Upper lobe of left lung (tissue), 6 donors: ENCODE measurements at regions not wholly inside any gene's neighbourhood (a gene's known extent, or its start where the extent isn't known, plus 50 kb on each side); places are given as distances from the start of the nearest gene placed in this dataset.
A peak's percentile ranks its signal among the peaks of the same experiment; 100 is the strongest.

Experiments used
- ATAC-seq, 2 donors: fragments of 200-7000 bp; cut with Tn5 transposase; one replicate each; pipeline ENCODE4 v1.9.1; 2022; ENCODE audit warnings: mild to moderate bottlenecking in 2 of 2, moderate library complexity in 2 of 2; ENCODE audit not compliant: low FRiP score in 2 of 2
- DNase-seq, 2 donors: peaks; one replicate each; pipeline ENCODE4 v3.0.0-alpha.2; 2019 to 2020
- H3K27ac ChIP-seq, 4 donors: fragments of 200-600 bp; sonication (generic); one replicate each; pipeline ENCODE4 v1.5.1; 2016 to 2019
- H3K27me3 ChIP-seq, 4 donors: fragments of 200-600 bp; sonication (generic); one replicate each; pipeline ENCODE4 v1.5.1; 2017 to 2019
- H3K36me3 ChIP-seq, 4 donors: fragments of 200-600 bp; sonication (generic); one replicate each; pipeline ENCODE4 v1.5.1; 2016 to 2019
- H3K4me1 ChIP-seq, 4 donors: fragments of 200-600 bp; sonication (generic); one replicate each; pipeline ENCODE4 v1.5.1; 2018 to 2019
- H3K4me3 ChIP-seq, 4 donors: fragments of 200-600 bp; sonication (generic); one replicate each; pipeline ENCODE4 v1.5.1; 2017 to 2019; ENCODE audit warnings: mild to moderate bottlenecking in 2 of 4, moderate library complexity in 1 of 4
- H3K9me3 ChIP-seq, 4 donors: fragments of 200-600 bp; sonication (generic); one replicate each; pipeline ENCODE4 v1.5.1; 2018 to 2019
- EP300 ChIP-seq, 4 donors: sonication (generic); formaldehyde crosslinking; IDR thresholded peaks; one replicate each; pipeline ENCODE4 v1.5.1; 2017; ENCODE audit warnings: antibody characterized with exemption in 4 of 4, control low read depth in 2 of 4
- POLR2A ChIP-seq, 4 donors: fragments of 450-650 bp; IDR thresholded peaks; one replicate each; pipeline ENCODE4 v1.5.1; 2016 to 2017; ENCODE audit warnings: antibody characterized with exemption in 4 of 4, mild to moderate bottlenecking in 2 of 4
- POLR2AphosphoS5 ChIP-seq, 2 donors: sonication (generic); formaldehyde crosslinking; IDR thresholded peaks; one replicate each; pipeline ENCODE4 v1.5.1; 2017; ENCODE audit warnings: antibody characterized with exemption in 2 of 2
- WGBS, 2 donors: methylation state at CpG; one replicate each; pipeline ENCODE4 v1.1.5; 2017 to 2018; 5-methylcytosine and 5-hydroxymethylcytosine counted together
- TF ChIP-seq, protein P1 (sequence below), 6 experiments: fragments of 450-650 bp in 4 of 6; fragments of 200-600 bp in 2 of 6; sonication (generic) in 2 of 6; IDR thresholded peaks; one replicate each; pipeline ENCODE4 v1.5.1; 2016 to 2019; ENCODE audit warnings: antibody characterized with exemption in 6 of 6
- donor health status: DM: no; HTN: no; CAD: no; lungs with moderate emphysema.
- donor health status: DM: no; HTN: yes; CAD: no; lungs with severe emphysema.

GRCh38 chr2:64750001-64750816 lies 96.5 kb upstream of the SERTAD2 start:
- no peaks in the 10 kb centered on the region for H3K36me3 ChIP-seq
- H3K27ac ChIP-seq, result peak overlapping the region; percentile 93 to 99 (median 96)
- peaks cover 14 to 24% (median 19%) of the 10 kb centered on the region in 4 donors for H3K4me1 ChIP-seq
- WGBS, 2 donors, result 0 to 1% methylated on average over 37 to 38 of the region's 38 CpGs
- DNase-seq (peak; percentile 79 to 85), ATAC-seq (peak in 1 of 2 donors; percentile 7)
- H3K27me3 ChIP-seq, result no peaks in the 10 kb centered on the region
- no peak for TF ChIP-seq EP300 (IDR thresholded peaks at IDR 0.05)
- peak in 1 of 4 donors; percentile 58 for TF ChIP-seq POLR2A (IDR thresholded peaks at IDR 0.05)
- TF ChIP-seq POLR2AphosphoS5 (IDR thresholded peaks at IDR 0.05), result peak in 1 of 2 donors; percentile 53
- TF ChIP-seq, protein P1, sequence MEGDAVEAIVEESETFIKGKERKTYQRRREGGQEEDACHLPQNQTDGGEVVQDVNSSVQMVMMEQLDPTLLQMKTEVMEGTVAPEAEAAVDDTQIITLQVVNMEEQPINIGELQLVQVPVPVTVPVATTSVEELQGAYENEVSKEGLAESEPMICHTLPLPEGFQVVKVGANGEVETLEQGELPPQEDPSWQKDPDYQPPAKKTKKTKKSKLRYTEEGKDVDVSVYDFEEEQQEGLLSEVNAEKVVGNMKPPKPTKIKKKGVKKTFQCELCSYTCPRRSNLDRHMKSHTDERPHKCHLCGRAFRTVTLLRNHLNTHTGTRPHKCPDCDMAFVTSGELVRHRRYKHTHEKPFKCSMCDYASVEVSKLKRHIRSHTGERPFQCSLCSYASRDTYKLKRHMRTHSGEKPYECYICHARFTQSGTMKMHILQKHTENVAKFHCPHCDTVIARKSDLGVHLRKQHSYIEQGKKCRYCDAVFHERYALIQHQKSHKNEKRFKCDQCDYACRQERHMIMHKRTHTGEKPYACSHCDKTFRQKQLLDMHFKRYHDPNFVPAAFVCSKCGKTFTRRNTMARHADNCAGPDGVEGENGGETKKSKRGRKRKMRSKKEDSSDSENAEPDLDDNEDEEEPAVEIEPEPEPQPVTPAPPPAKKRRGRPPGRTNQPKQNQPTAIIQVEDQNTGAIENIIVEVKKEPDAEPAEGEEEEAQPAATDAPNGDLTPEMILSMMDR (IDR thresholded peaks at IDR 0.05), result peak in 2 of 6 experiments; percentile 16 to 39
- no peaks in the 10 kb centered on the region for H3K9me3 ChIP-seq
- peak overlapping the region; percentile 33 to 81 (median 61) for H3K4me3 ChIP-seq

DNA sequence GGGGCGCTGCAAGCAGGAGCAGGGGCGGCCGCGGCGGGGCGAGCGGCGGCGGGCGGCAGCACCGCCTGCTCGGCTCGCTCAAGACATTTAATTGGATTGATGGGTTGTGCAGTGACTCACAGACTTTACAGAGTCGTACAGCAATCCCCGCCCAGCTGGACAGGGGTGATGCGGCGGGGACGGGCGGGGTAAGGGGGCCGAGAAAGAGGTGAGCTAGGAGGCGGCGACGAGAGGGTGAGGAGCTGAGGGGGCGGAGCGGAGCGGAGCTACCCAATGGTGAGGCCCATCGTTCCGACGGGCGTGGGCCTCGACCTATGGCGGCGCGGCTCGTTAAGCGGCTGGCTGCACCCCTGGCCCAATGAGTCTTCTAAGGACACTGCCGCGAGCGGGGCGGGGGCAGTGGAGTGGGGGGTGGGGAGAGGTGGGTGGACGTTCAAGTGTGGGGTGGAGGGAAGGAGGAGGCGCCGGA lies 97.1 kb upstream of the SERTAD2 start:
- no peaks in the 10 kb centered on the region for H3K36me3 ChIP-seq
- no peaks in the 10 kb centered on the region for H3K27me3 ChIP-seq
- peak; percentile 94 to 99 for ATAC-seq
- H3K4me1 ChIP-seq, result peaks cover 14 to 24% (median 19%) of the 10 kb centered on the region in 4 donors
- no peaks in the 10 kb centered on the region for H3K9me3 ChIP-seq
- TF ChIP-seq POLR2AphosphoS5 (IDR thresholded peaks at IDR 0.05) (peak; percentile 94 to 99), EP300 (IDR thresholded peaks at IDR 0.05) (peak in 1 of 4 donors; percentile 23), POLR2A (IDR thresholded peaks at IDR 0.05) (peak in 3 of 4 donors; percentile 96 to 98 (median 98))
- TF ChIP-seq, protein P1 (IDR thresholded peaks at IDR 0.05), result peak in 2 of 6 experiments; percentile 27 to 50
- WGBS, 2 donors, result 0 to 4% methylated on average over 8 to 19 of the region's 43 CpGs
- H3K4me3 ChIP-seq, result peak overlapping the region; percentile 33 to 81 (median 61)
- H3K27ac ChIP-seq, result peak overlapping the region; percentile 93 to 99 (median 96)
- peak; percentile 99 for DNase-seq

- peak overlapping the region; percentile 53 to 81 (median 64) for H3K4me3 ChIP-seq
- H3K27me3 ChIP-seq, result no peaks in the 10 kb centered on the region
- no peaks in the 10 kb centered on the region for H3K9me3 ChIP-seq
- TF ChIP-seq POLR2AphosphoS5 (IDR thresholded peaks at IDR 0.05) (peak; percentile 86 to 94), EP300 (IDR thresholded peaks at IDR 0.05) (peak in 2 of 4 donors; percentile 73 to 77), POLR2A (IDR thresholded peaks at IDR 0.05) (peak in 3 of 4 donors; percentile 86 to 94 (median 90))
- TF ChIP-seq, protein P1 (IDR thresholded peaks at IDR 0.05), result peak; percentile 39 to 96 (median 83)
- DNase-seq, result peak; percentile 43 to 100
- no peaks in the 10 kb centered on the region for H3K36me3 ChIP-seq
- peaks cover 14 to 24% (median 19%) of the 10 kb centered on the region in 4 donors for H3K4me1 ChIP-seq
- peak; percentile 95 to 98 for ATAC-seq
- peak overlapping the region; percentile 94 to 99 (median 96) for H3K27ac ChIP-seq
- 0 to 1% methylated on average over 20 to 47 of the region's 59 CpGs for WGBS, 2 donors
Measured at GRCh38 chr2:64751286-64752260, 97.9 kb upstream of the SERTAD2 start.

GRCh38 chr2:64753399-64753798 lies 99.7 kb upstream of the SERTAD2 start:
- Histone ChIP-seq H3K27me3 (no peaks in the 10 kb centered on the region), H3K9me3 (no peaks in the 10 kb centered on the region), H3K36me3 (no peaks in the 10 kb centered on the region), H3K27ac (no peak overlapping the region), H3K4me3 (no peak overlapping the region), H3K4me1 (peaks cover 13 to 23% (median 19%) of the 10 kb centered on the region in 4 donors)
- DNase-seq (no peak), ATAC-seq (no peak)
- 51 to 53% methylated on average over 2 of the region's 2 CpGs for WGBS, 2 donors
- no peak for TF ChIP-seq POLR2AphosphoS5 (IDR thresholded peaks at IDR 0.05)
- no peak for TF ChIP-seq EP300 (IDR thresholded peaks at IDR 0.05)
- TF ChIP-seq POLR2A (IDR thresholded peaks at IDR 0.05), result no peak
- TF ChIP-seq, protein P1 (IDR thresholded peaks at IDR 0.05), result no peak
